Caki2 (cell line): ENCODE measurements at regions not wholly inside any gene's neighbourhood (a gene's known extent, or its start where the extent isn't known, plus 50 kb on each side); places are given as distances from the start of the nearest gene placed in this dataset.

Source experiments
- DNase-seq: peaks from one replicate; pipeline ENCODE4 v3.0.0-alpha.2; 2015; ENCODE audit warnings: low read depth
- in situ Hi-C: cut with HindIII; loops from 2 replicates; pipeline ENCODE4 v1.10.0; 2016; ENCODE audit warnings: low sequenced_read_pairs, low pct_unique_long_range_greater_than_20kb, mixed read lengths

GRCh38 chr22:48574776-48575617, 1252.7 kb downstream of the BRD1 start:
- in situ Hi-C loops: no loop called here

GRCh38 chr22:48573766-48574165, 1253.9 kb downstream of the BRD1 start:
- no peak for DNase-seq
- in situ Hi-C loops: no loop called here

More at GRCh38 chr22:48574776-48575617, 1252.7 kb downstream of the BRD1 start:
- DNase-seq: no peak

DNA sequence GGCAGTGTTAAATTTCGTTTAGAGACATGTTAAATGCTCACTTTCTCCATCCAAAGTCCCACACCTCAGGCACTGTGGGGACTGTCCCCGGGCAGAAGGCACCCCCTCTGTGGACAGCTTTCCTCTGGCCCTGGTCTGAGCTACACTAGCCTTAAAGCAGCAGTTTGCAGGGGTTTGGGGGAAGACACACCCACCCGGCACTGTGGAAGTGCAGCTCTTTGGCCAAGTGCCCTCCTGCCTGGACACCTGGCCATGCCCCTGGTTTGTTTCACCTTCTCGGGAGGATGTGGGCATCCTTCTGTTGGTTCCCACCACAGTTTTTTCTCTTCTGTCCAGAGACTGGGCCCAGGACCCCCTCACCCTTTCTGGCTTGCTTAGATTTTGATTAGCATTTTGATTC, 1254.7 kb downstream of the BRD1 start:
- in situ Hi-C loops: no loop called here
- no peak for DNase-seq

- no peak for DNase-seq
- in situ Hi-C loops: no loop called here
These were observed 1256.8 kb downstream of the BRD1 start for GRCh38 chr22:48570912-48571311.

- in situ Hi-C loops: no loop called here
- DNase-seq: no peak
These were observed 1258.0 kb downstream of the BRD1 start for GRCh38 chr22:48569476-48570233.

DNA sequence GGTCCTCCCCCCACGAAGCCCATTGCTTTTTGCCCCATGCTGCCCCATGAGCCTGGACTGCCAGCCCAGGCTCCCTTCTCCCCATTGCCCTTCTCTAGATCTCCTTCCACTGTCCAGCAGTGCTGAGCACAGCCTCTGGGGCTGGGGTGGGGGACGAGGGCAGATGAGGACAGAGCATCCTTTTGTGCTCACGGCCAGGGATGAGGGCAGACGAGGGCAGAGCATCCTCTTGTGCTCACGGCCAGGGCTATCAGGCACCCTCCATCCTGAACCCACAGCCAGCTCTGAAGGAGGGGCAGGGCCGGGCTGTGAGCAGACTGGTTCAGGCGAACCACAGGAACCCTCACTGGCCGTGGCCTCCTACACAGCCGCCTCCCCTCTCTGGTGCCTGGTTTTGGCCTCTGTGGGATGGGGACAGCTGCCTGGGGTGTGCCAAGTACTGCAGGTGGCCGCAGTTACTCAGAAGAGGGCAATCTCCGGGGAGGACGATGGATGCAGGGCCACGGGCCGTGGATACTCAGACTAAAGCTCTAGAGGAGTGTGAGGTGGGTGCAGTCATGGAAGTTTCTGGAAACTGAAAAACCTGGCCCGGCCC, 1258.8 kb downstream of the BRD1 start:
- in situ Hi-C loops: no loop called here
- no peak for DNase-seq

DNA sequence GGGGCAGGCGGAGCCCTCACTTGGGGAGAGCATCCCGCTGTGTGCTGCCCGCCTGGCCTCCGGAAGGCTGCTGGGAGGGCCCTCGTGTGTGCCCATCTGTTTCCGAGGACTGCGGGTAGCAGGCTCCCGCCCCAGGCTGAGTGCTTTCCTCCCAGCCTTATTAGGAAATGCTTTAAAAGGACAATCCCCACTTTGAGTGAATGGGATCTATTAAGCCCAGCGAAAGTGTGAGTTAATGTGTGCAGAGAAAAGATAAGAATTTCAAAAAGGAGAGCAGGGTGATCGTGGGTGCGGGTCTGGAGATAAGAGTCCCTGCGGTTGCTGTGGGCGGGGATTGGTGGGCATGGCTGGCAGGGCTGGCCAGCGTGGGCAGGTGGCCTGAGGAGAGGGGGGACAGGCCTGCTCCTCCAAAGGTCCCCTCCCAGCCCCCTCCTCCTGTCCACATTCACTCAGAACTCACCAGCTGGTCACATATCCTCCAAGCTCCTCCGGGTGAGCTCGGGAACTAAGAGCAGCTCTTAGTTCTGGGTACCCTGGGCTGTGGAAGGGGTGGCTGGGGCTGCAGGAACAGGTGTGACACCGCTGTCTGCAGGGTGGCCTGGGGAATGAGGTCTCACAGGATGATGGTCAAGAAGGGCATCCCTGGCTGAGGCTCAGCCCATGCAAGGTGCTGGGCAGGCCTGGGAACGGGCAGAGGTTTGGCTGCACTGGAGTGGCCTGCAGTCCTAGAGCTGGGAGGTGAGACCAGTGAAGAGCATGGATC, 1260.3 kb downstream of the BRD1 start:
- DNase-seq: no peak
- in situ Hi-C loops: no loop called here

GRCh38 chr22:48566741-48567140, 1260.9 kb downstream of the BRD1 start:
- in situ Hi-C loops: no loop called here
- DNase-seq: no peak

GRCh38 chr22:48565901-48566501, 1261.7 kb downstream of the BRD1 start:
- no peak for DNase-seq
- in situ Hi-C loops: no loop called here

- in situ Hi-C loops: no loop called here
- DNase-seq: no peak
These were observed 1262.7 kb downstream of the BRD1 start for GRCh38 chr22:48564995-48565394.

- in situ Hi-C loops: no loop called here
- DNase-seq: no peak
These were observed 1263.7 kb downstream of the BRD1 start for GRCh38 chr22:48563966-48564330.

DNA sequence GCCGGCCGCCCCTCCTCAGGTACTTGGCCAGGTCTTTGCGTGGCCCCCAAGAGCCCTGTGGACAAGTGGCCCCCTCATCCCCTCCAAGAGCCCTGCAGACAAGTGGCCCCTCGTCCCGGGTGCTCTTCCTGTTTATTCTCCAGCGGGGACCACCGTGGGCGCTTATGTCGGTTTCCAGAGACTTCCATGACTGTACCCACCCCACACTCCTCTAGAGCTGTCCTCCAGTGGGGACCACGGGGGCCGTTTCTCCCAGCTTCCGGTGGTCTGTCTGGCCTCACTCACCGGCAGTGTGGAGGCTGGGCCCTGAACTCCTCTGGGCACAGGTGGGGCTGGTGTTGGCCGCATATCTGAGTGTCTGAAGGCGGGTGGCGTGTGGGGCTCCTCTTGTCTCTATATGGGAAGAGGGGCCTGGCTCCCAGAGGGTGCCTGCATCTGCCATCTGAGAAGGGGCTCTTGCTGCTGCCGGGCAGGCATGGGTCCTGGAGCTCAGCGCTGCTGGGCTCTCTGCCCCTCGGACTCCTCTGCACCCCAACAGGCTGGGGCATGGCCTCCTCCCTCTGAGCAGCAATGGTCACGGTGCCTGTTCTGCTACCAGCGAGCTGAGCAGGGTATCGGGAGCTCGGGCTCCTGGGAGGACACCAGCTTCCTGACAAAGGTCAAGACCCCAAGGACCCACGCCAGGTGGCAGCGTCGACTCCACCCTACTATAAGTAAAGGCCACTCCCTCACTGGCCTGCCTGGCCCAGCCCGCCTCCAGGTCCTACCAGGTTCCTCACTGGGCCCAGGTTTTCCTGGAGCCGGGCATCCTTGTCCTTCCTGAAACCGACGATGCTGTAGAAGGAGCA, 1264.3 kb downstream of the BRD1 start:
- no peak for DNase-seq
- in situ Hi-C loops: no loop called here

GRCh38 chr22:48561676-48562075, 1266.0 kb downstream of the BRD1 start:
- in situ Hi-C loops: no loop called here
- no peak for DNase-seq

DNA sequence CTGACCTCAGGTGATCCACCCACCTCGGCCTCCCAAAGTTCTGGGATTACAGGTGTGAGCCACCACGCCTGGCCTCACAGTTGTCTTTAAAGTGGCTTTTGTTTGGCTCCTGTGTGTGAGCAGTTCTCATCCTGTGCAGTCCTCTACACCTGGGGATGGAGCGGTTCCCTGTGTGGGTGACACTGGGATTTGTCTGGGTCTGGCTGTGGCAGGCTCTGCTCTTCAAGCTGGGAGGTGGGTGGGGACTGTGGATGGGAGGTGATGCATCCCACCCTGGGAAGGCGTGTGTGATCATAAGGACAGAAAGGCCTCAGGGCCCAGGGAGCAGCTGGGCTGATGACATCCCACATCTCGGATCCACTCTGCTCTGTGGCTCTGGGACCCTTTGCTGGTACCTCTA, 1266.8 kb downstream of the BRD1 start:
- in situ Hi-C loops: no loop called here
- DNase-seq: no peak

GRCh38 chr22:48560389-48560751, 1267.3 kb downstream of the BRD1 start:
- in situ Hi-C loops: no loop called here

DNA sequence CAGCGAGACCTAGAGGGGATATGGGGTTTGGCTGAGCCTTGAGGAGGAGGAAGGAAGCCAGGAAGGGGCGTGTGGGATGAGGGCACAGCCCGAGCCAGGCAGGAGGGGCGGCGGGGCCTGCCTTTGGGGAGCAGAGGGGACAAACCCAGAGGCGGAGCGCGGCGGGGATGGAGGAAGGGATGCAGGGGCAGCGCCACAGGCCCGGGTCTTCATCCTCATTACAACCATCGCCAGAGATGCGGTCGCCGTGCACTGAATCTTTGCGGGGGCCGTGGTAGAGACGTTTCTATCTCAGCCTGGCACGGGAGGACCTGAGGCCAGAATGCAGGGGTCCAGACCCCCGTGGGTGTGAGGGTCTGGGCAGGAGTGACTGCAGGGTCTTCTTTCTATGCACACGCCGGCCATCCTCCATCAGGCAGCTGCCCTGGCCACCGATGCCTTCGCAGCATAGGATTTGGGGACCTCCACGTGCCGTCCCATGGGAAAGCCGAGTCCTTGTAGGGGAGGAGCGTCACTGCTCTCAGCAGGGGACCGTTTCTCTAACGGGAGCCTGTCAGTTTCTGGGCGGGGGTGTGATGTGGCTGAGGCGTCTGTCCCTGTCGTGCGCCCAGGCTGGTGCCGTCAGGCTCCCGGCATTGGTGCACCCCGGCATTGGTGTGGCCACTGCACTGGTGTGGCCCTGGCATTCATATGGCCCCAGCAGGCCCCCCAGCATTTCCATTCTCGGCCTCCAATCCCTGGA, 1267.9 kb downstream of the BRD1 start:
- in situ Hi-C loops: no loop called here
- DNase-seq: no peak

More at GRCh38 chr22:48560389-48560751, 1267.3 kb downstream of the BRD1 start:
- no peak for DNase-seq
